ENCODE measurements at regions not wholly inside any gene's neighbourhood (a gene's known extent, or its start where the extent isn't known, plus 50 kb on each side); places are given as distances from the start of the nearest gene placed in this dataset.

DNA sequence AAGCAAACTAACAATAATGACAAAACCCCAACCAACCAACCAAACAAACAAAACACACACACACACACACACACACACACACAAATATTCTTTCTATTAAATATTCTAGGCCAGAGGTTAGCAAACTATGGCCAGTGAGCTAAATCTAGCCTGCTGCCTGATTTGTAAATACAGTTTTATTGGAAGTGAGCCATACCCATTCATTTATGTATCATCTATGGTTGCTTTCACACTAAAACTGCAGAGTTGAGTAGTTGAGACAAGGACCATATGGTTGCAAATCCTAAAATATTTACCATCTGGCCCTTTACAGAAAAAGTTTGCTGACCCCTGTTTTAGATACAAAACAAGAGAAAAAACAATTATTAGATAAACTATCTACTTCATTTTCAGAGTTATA is 620.5 kb upstream of the SEMA6A start:
- no peak for DNase-seq
- TF ChIP-seq CTCF (IDR thresholded peaks at IDR 0.05 in 8 of 11, conservative IDR thresholded peaks at IDR 0.05 in 3 of 11), result no peak
- TF ChIP-seq POLR2AphosphoS5 (IDR thresholded peaks at IDR 0.05), result no peak
- TF ChIP-seq POLR2A (IDR thresholded peaks at IDR 0.05), result no peak
- Histone ChIP-seq H3K27me3 (replicated peaks in 1 of 7) (no peaks in the 10 kb centered on the region), H3K4me3 (no peak overlapping the region), H3K9me3 (peaks cover 0 to 7% (median 1%) of the 10 kb centered on the region in 8 donors), H3K4me1 (no peaks in the 10 kb centered on the region), H3K27ac (no peak overlapping the region), H3K36me3 (no peaks in the 10 kb centered on the region)
- intact Hi-C loops (cut with DNase I; ENCODE audit: low total_unique reads), result no loop called here

DNA sequence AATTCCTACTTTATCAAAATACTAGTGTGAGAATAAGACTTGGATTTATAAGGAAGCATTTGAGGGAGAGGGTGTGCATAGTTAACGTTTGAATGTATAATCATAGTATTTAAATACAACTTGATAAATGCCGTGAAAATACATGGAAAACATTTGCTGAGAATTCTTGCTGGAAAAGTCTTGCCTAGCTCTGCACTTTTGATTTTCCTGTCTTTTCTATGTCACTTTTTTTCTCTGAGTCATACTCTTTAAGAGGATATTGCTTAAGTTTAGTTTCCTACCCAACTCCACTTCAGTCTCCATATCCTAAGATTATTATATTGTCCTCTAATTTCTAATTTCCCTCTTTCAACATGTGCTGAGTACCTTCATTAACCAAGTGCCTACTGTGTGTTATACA is 616.6 kb upstream of the SEMA6A start:
- H3K27me3 ChIP-seq (replicated peaks in 1 of 7), result no peaks in the 10 kb centered on the region
- DNase-seq, result no peak
- peaks cover 0 to 4% (median 0%) of the 10 kb centered on the region in 8 donors for H3K9me3 ChIP-seq
- intact Hi-C loops (cut with DNase I; ENCODE audit: low total_unique reads), result no loop called here
- H3K36me3 ChIP-seq, result no peaks in the 10 kb centered on the region
- TF ChIP-seq POLR2A (IDR thresholded peaks at IDR 0.05) (no peak), CTCF (IDR thresholded peaks at IDR 0.05 in 8 of 11, conservative IDR thresholded peaks at IDR 0.05 in 3 of 11) (no peak), POLR2AphosphoS5 (IDR thresholded peaks at IDR 0.05) (no peak)
- H3K4me1 ChIP-seq, result no peaks in the 10 kb centered on the region
- no peak overlapping the region for H3K4me3 ChIP-seq
- 64 to 83% (median 73%) methylated on average over 2 of the region's 2 CpGs for WGBS, 5 donors
- no peak overlapping the region for H3K27ac ChIP-seq

DNA sequence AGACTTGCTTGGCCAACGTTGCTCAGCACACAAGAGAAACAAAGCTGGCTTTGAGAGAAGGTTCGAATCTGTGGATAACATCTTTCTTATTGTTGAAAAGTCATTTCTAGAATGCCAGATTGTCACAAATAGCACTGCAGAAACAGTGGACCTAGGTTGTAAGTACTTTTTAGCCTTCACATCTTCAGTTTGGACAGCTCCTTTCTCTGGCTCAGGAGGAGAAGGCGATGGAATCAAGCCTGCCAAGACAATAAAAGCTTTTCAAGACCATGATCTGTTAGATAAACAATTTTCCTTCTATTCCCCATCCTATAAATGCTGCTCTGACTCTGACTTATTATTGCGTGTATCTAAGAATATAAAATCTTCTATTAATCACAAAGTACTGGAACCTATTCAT is 615.2 kb upstream of the SEMA6A start:
- Histone ChIP-seq H3K9me3 (peaks cover 0 to 4% (median 0%) of the 10 kb centered on the region in 8 donors), H3K27ac (no peak overlapping the region), H3K27me3 (replicated peaks in 1 of 7) (no peaks in the 10 kb centered on the region), H3K36me3 (no peaks in the 10 kb centered on the region), H3K4me1 (no peaks in the 10 kb centered on the region), H3K4me3 (no peak overlapping the region)
- TF ChIP-seq CTCF (IDR thresholded peaks at IDR 0.05 in 8 of 11, conservative IDR thresholded peaks at IDR 0.05 in 3 of 11) (no peak), POLR2AphosphoS5 (IDR thresholded peaks at IDR 0.05) (no peak), POLR2A (IDR thresholded peaks at IDR 0.05) (no peak)
- intact Hi-C loops (cut with DNase I; ENCODE audit: low total_unique reads), result no loop called here
- no peak for DNase-seq
- 72 to 79% (median 74%) methylated on average over 4 of the region's 4 CpGs for WGBS, 5 donors

- Histone ChIP-seq H3K9me3 (peaks cover 0 to 4% (median 0%) of the 10 kb centered on the region in 8 donors), H3K4me3 (no peak overlapping the region), H3K36me3 (no peaks in the 10 kb centered on the region), H3K27ac (no peak overlapping the region), H3K27me3 (replicated peaks in 1 of 7) (no peaks in the 10 kb centered on the region), H3K4me1 (no peaks in the 10 kb centered on the region)
- TF ChIP-seq CTCF (IDR thresholded peaks at IDR 0.05 in 8 of 11, conservative IDR thresholded peaks at IDR 0.05 in 3 of 11), result no peak
- TF ChIP-seq POLR2A (IDR thresholded peaks at IDR 0.05), result no peak
- no peak for TF ChIP-seq POLR2AphosphoS5 (IDR thresholded peaks at IDR 0.05)
- intact Hi-C loops (cut with DNase I; ENCODE audit: low total_unique reads), result no loop called here
- no peak for DNase-seq
- WGBS, 5 donors, result 25 to 35% (median 30%) methylated on average over 1 of the region's 1 CpG
These were observed 613.6 kb upstream of the SEMA6A start for GRCh38 chr5:117188211-117188610.

Data from spleen (tissue), 11 donors.